ENCODE measurements at regions not wholly inside any gene's neighbourhood (a gene's known extent, or its start where the extent isn't known, plus 50 kb on each side); places are given as distances from the start of the nearest gene placed in this dataset.

DNA sequence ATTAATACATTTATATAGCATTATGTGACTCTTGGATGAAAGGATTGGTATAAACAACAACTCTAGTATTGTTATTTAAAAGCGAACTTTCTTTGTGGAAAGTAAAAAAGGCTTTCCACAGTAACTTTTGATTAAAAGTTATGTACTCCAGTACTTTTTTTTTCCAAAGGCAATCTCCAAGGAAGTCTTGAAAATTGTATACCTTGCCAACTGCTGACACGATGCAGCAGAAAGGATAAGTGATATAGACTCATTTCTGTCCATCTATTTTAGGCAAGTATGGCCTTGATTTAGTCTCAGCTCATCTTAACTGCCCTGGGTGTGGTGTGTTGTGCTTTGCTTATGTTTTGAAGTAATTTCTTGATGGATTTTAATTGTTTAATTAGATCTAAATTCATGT lies 79.7 kb downstream of the OTOL1 start:
- Mint-ChIP-seq H3K4me1 (no peaks in the 10 kb centered on the region), H3K4me3 (no peak overlapping the region), H3K27me3 (no peaks in the 10 kb centered on the region), H3K9me3 (peaks cover 14% of the 10 kb centered on the region), H3K36me3 (ENCODE audit: insufficient read depth) (no peaks in the 10 kb centered on the region), H3K27ac (ENCODE audit: low read depth) (no peak overlapping the region)
- DNase-seq (ENCODE audit: low spot score in 2 of 2) = no peak
- no peak for ATAC-seq (replicated peaks; ENCODE audit: extremely low read depth, poor library complexity, severe bottlenecking)

DNA sequence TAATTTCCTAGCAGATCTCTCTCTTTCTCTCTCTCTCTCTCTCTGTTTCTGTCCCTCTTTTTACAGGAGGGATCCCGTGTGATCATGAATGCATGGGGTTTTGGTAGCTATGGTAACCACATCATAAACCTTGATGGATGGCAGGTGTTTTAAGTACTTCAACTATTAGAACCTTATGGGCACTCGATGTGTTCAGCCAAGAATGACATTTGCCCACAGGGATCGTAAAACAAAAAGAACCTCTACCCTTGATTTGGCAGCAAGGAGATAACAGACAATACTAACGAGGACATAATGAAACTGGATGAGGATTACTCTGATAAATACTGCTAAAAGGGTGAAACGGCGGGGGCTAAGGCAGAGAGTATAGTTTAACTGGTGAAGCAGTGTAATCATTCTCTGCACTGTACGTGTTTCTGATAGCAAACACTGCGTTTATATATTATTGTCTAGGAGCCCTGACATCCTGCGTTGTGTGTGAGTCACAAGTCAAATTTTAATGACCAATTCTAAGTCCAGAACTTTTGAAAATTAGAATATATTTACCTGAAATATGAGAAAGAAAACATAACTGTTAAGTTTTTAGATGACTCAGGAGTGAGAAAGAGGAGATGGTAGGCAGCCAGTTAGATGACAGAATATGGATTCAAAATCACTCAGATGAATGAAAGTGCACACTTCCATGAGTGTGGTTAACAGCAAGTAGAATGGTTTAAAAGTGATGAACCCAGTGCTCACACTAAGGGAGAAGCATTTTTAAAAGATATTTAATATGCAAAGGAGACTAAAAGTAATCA lies 80.3 kb downstream of the OTOL1 start:
- no peaks in the 10 kb centered on the region for H3K36me3 Mint-ChIP-seq (ENCODE audit: insufficient read depth)
- no peak for DNase-seq (ENCODE audit: low spot score in 2 of 2)
- H3K27ac Mint-ChIP-seq (ENCODE audit: low read depth) = no peak overlapping the region
- no peak overlapping the region for H3K4me3 Mint-ChIP-seq
- H3K27me3 Mint-ChIP-seq = no peaks in the 10 kb centered on the region
- H3K4me1 Mint-ChIP-seq = no peaks in the 10 kb centered on the region
- peaks cover 18% of the 10 kb centered on the region for H3K9me3 Mint-ChIP-seq
- ATAC-seq (replicated peaks; ENCODE audit: extremely low read depth, poor library complexity, severe bottlenecking) = no peak

DNA sequence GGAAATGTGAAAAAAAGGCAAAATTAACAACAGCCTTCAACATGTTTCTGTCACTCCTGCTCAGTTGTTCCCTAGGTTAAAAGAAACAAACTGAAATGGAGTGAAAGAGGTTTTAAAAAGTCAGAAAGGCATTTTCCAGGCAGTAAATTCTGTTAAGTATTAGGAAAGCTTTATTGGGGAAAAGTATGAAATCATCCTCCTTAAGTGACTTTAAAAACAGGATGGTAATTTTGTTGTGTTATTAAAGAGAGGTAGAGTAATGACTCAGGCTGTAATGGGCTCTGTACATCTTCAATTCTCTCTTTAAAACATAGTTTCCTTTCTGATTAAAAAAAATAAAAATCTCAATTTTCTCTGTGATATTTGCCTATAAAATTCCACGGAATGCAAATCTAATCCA lies 81.1 kb downstream of the OTOL1 start:
- Mint-ChIP-seq H3K4me3 (no peak overlapping the region), H3K27ac (ENCODE audit: low read depth) (no peak overlapping the region), H3K9me3 (peaks cover 22% of the 10 kb centered on the region), H3K27me3 (no peaks in the 10 kb centered on the region), H3K4me1 (no peaks in the 10 kb centered on the region), H3K36me3 (ENCODE audit: insufficient read depth) (no peaks in the 10 kb centered on the region)
- ATAC-seq (replicated peaks; ENCODE audit: extremely low read depth, poor library complexity, severe bottlenecking) (no peak), DNase-seq (ENCODE audit: low spot score in 2 of 2) (no peak)

DNA sequence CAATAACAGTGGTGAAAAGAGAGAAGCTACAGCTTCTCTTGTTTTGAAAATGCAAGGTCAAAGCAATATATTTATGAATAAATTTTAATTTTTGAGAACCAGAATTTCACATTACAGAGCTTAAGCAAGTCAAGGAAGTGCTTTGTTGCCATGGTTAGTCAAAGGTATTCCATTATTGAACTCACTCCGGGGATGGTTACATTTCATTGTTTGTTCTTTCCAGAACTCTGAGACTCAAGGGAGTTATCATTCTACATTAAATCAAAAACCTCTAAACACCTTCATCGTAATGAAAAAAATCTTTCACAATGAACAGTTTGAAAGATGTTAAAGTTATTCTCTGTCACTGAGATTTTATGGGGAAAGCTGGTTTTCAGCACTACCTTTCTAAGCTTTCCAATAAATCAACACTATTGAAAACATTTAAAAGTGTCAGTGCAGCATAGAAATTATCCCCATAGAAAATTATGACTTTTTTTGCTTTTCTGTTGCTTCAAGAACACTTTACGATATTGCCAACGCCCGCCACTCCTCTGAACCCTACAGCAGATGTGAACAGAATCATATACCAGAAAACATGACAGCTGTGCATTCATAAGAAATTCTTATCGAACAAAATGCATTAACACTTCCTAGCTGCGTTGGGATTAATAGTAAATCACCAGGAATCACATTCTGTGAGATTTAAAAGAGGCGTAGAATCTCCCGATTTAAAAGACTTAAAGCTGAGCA lies 83.0 kb downstream of the OTOL1 start:
- Mint-ChIP-seq H3K9me3 (peaks cover 17% of the 10 kb centered on the region), H3K36me3 (ENCODE audit: insufficient read depth) (no peaks in the 10 kb centered on the region)

DNA sequence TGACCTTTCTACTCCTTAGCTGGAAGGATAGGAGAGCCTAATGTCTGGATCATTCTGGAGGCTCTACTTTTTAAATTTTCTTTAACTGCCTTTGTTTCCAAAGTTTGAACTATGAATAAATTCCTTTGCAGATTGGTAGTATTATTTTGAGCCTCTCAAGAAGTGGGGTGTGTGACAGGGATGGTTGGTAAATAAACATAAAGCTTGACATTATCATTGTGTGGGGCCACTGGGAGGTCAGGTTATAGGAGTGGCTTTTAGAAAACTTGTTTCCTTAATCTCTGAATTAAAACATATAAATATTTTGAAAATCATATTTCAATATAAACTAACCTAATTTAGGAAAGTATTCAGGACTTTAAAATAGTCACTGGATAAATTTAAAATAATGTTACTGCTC lies 89.3 kb downstream of the OTOL1 start:
- ATAC-seq (replicated peaks; ENCODE audit: extremely low read depth, poor library complexity, severe bottlenecking) = no peak
- no peak for DNase-seq (ENCODE audit: low spot score in 2 of 2)
- no peak overlapping the region for H3K4me3 Mint-ChIP-seq
- H3K36me3 Mint-ChIP-seq (ENCODE audit: insufficient read depth) = no peaks in the 10 kb centered on the region
- no peaks in the 10 kb centered on the region for H3K4me1 Mint-ChIP-seq
- H3K27me3 Mint-ChIP-seq = no peaks in the 10 kb centered on the region
- peaks cover 21% of the 10 kb centered on the region for H3K9me3 Mint-ChIP-seq
- H3K27ac Mint-ChIP-seq (ENCODE audit: low read depth) = no peak overlapping the region

More for the DNA sequence above, 83.0 kb downstream of the OTOL1 start:
- Mint-ChIP-seq H3K27ac (ENCODE audit: low read depth) (no peak overlapping the region), H3K27me3 (no peaks in the 10 kb centered on the region), H3K4me1 (no peaks in the 10 kb centered on the region), H3K4me3 (no peak overlapping the region)
- no peak for ATAC-seq (replicated peaks; ENCODE audit: extremely low read depth, poor library complexity, severe bottlenecking)
- DNase-seq (ENCODE audit: low spot score in 2 of 2) = no peak

DNA sequence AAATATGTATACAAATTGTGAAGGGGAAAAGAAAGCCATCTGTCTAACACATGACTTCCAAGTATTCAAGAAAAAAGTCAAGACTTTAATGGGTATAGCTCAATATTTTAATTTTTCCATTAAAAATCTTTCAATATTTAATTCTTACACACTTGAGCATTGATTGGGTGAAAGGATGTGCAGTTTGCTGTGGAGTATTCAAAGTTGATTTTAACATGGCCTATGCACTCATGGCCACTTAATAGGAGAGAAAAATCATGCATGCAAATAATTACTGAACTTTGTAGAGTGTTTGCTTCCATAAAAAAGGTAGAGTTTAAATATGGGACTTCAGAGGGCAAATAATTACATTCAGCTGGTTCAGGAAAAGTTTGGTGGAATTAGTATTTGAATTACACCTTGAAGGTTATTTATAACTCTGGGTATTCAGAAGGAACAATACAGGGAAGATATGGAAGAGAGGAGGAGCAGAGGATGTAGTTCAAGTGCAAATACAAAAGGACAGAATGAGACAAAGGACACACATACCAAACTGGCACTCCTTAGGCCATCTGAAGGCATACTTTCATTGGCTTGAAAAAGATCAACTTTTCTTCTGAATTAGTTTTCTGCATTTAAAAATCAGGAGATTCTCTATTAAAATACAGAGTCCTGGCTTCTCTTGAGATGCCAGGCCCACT lies 90.1 kb downstream of the OTOL1 start:
- H3K4me3 Mint-ChIP-seq = no peak overlapping the region
- no peaks in the 10 kb centered on the region for H3K36me3 Mint-ChIP-seq (ENCODE audit: insufficient read depth)
- no peak for ATAC-seq (replicated peaks; ENCODE audit: extremely low read depth, poor library complexity, severe bottlenecking)
- H3K27ac Mint-ChIP-seq (ENCODE audit: low read depth) = no peak overlapping the region
- no peak for DNase-seq (ENCODE audit: low spot score in 2 of 2)
- no peaks in the 10 kb centered on the region for H3K27me3 Mint-ChIP-seq
- no peaks in the 10 kb centered on the region for H3K4me1 Mint-ChIP-seq
- H3K9me3 Mint-ChIP-seq = peaks cover 21% of the 10 kb centered on the region

DNA sequence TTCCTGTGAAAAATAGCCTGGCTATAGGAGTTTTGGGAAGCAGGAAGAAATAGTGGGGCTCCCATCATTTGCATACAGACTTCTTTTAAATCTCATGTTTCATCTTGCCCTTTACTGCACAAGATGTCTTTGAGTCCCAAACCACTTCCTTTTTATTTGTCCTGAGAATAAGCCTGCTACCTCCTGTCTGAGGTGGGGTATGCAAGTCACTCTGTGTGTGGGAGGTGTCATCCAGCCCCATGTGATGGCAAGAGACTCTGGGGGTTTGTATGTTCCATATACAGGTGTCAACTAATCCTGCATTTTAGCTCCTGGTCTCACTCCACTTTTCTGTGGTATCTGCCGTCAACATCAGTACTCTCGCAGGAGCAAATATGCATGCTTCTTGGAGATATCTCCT lies 102.0 kb downstream of the OTOL1 start:
- no peak overlapping the region for H3K27ac Mint-ChIP-seq (ENCODE audit: low read depth)
- no peak overlapping the region for H3K4me3 Mint-ChIP-seq
- ATAC-seq (replicated peaks; ENCODE audit: extremely low read depth, poor library complexity, severe bottlenecking) (no peak), DNase-seq (ENCODE audit: low spot score in 2 of 2) (no peak)
- H3K4me1 Mint-ChIP-seq = no peaks in the 10 kb centered on the region
- H3K36me3 Mint-ChIP-seq (ENCODE audit: insufficient read depth) = no peaks in the 10 kb centered on the region
- peaks cover 5% of the 10 kb centered on the region for H3K9me3 Mint-ChIP-seq
- H3K27me3 Mint-ChIP-seq = no peaks in the 10 kb centered on the region

DNA sequence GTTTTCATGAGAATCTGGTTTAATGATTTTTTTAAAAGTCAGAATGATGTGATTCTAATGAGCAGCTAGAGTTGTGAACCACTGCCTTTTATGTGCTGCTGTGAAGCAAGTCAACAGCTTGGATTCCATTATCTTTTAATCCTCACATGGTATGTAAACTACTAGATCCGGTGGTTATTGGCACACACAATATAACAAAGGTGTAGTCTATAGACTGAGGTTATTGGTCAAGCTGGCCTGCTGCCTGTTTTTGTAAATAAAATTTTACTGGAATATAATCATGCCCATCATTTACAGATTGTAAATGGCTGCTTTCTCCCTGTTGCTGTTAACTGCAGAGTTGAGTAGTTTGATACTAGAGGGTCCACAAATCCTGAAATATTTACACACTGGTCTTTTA lies 103.1 kb downstream of the OTOL1 start:
- ATAC-seq (replicated peaks; ENCODE audit: extremely low read depth, poor library complexity, severe bottlenecking) = no peak
- no peaks in the 10 kb centered on the region for H3K27me3 Mint-ChIP-seq
- no peak overlapping the region for H3K27ac Mint-ChIP-seq (ENCODE audit: low read depth)
- no peak overlapping the region for H3K4me3 Mint-ChIP-seq
- H3K9me3 Mint-ChIP-seq = peaks cover 5% of the 10 kb centered on the region
- no peaks in the 10 kb centered on the region for H3K4me1 Mint-ChIP-seq
- DNase-seq (ENCODE audit: low spot score in 2 of 2) = no peak
- no peaks in the 10 kb centered on the region for H3K36me3 Mint-ChIP-seq (ENCODE audit: insufficient read depth)

DNA sequence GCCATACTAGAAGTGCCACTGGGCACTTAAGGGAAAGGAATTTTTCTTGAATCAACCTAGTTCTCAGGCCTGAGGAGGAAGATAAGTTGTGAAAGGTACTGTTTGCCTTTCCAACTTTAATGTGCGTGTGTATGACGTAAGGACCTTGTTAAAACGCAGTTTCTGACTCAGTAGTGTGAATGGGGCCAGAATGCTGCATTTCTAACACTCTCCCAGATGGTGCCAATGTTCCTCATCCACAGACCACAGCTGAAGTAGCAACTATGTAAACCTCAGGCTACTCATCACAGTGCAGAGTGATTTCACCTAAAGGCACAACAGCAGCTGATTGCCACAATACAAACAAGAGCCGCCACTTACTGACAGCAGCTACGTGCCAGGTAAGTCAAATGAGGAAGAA lies 103.6 kb downstream of the OTOL1 start:
- Mint-ChIP-seq H3K9me3 (peaks cover 5% of the 10 kb centered on the region), H3K27me3 (no peaks in the 10 kb centered on the region), H3K36me3 (ENCODE audit: insufficient read depth) (no peaks in the 10 kb centered on the region), H3K4me3 (no peak overlapping the region), H3K27ac (ENCODE audit: low read depth) (no peak overlapping the region), H3K4me1 (no peaks in the 10 kb centered on the region)
- ATAC-seq (replicated peaks; ENCODE audit: extremely low read depth, poor library complexity, severe bottlenecking) (no peak), DNase-seq (ENCODE audit: low spot score in 2 of 2) (no peak)

DNA sequence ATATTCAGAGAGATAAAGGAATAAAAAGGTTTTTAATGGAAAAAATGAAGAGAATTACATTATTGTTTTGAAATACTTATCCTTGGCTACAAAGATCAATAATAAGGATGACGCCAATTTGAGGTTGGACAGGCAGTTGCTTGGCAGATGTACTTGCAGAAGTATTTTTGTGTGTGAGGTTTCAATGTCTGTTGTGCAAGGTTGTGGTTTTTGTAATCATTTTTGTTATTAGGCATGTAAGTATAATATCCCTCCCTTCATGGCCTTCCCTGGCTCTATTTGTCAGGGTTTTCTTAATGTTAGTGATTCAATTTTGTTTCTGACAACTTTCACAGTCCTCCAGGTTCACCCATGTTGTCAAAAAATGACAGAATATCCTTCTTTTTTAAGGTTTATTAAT lies 105.9 kb downstream of the OTOL1 start:
- Mint-ChIP-seq H3K27me3 (no peaks in the 10 kb centered on the region), H3K36me3 (ENCODE audit: insufficient read depth) (no peaks in the 10 kb centered on the region), H3K4me1 (no peaks in the 10 kb centered on the region), H3K9me3 (peaks cover 5% of the 10 kb centered on the region), H3K4me3 (no peak overlapping the region), H3K27ac (ENCODE audit: low read depth) (no peak overlapping the region)
- DNase-seq (ENCODE audit: low spot score in 2 of 2) = no peak
- ATAC-seq (replicated peaks; ENCODE audit: extremely low read depth, poor library complexity, severe bottlenecking) = no peak

DNA sequence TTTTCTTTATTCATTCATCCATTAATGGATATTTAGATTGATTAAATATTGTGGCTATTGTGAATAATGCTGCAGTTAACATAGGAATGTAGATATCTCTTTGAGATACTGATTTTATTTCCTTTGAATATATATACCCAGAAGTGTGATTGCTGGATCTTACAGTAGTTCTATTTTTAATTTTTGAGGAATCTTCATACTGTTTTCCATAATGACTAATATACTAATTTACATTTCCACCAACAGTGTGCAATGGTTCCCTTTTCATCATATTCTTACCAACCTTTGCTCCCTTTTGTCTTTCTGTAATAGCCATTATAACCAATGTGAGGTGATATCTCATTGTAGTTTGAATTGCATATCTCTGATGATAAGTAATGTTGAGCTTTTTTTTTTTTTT lies 106.3 kb downstream of the OTOL1 start:
- Mint-ChIP-seq H3K4me1 (no peaks in the 10 kb centered on the region), H3K4me3 (no peak overlapping the region)
- no peak for ATAC-seq (replicated peaks; ENCODE audit: extremely low read depth, poor library complexity, severe bottlenecking)

DNA sequence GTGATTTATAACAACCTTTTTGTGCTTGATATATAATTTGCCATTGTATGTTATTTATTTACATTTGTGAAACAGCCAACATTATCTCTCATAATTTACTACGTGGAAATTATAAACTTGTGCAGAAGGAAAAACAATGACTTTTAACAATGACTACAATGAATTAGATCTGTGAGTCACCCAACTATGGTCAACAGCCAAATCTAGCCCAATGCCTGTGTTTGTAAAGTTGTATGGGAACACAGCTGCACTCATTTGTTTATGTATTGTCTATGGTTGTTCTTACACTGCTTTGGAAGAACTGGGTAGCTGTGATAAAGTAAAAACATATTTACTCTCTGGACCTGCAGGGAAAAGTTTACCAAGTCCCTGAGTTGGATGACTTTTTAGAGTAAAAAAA lies 110.4 kb downstream of the OTOL1 start:
- H3K36me3 Mint-ChIP-seq (ENCODE audit: insufficient read depth) = no peaks in the 10 kb centered on the region
- H3K27ac Mint-ChIP-seq (ENCODE audit: low read depth) = no peak overlapping the region
- peaks cover 10% of the 10 kb centered on the region for H3K9me3 Mint-ChIP-seq
- ATAC-seq (replicated peaks; ENCODE audit: extremely low read depth, poor library complexity, severe bottlenecking) (no peak), DNase-seq (ENCODE audit: low spot score in 2 of 2) (no peak)
- no peak overlapping the region for H3K4me3 Mint-ChIP-seq
- no peaks in the 10 kb centered on the region for H3K27me3 Mint-ChIP-seq
- no peaks in the 10 kb centered on the region for H3K4me1 Mint-ChIP-seq

More for the DNA sequence above, 106.3 kb downstream of the OTOL1 start:
- Mint-ChIP-seq H3K27ac (ENCODE audit: low read depth) (no peak overlapping the region), H3K27me3 (no peaks in the 10 kb centered on the region), H3K9me3 (peaks cover 5% of the 10 kb centered on the region), H3K36me3 (ENCODE audit: insufficient read depth) (no peaks in the 10 kb centered on the region)
- DNase-seq (ENCODE audit: low spot score in 2 of 2) = no peak

DNA sequence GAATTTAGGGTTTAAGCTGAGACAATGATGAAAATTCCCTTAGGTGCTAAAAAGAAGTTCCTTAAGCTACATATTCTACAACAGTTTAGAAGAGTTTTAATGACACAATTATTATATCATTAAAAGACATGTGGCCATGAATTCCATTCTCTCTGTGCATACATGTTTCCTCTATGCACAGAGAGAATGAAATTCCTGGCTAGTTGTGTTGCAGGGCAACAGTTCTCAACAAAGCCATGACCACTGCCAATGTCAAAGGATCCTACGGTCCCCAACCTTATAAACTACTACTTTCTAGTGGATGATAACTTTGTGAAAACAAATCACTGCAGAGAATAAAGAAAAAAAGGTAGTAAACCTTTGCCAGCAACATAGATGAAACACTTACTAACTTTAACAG lies 122.7 kb downstream of the OTOL1 start:
- no peak overlapping the region for H3K4me3 Mint-ChIP-seq
- no peaks in the 10 kb centered on the region for H3K27me3 Mint-ChIP-seq
- no peak for ATAC-seq (replicated peaks; ENCODE audit: extremely low read depth, poor library complexity, severe bottlenecking)
- DNase-seq (ENCODE audit: low spot score in 2 of 2) = no peak
- H3K27ac Mint-ChIP-seq (ENCODE audit: low read depth) = no peak overlapping the region
- H3K4me1 Mint-ChIP-seq = no peaks in the 10 kb centered on the region
- no peaks in the 10 kb centered on the region for H3K36me3 Mint-ChIP-seq (ENCODE audit: insufficient read depth)
- H3K9me3 Mint-ChIP-seq = peaks cover 14% of the 10 kb centered on the region
